SU-DHL-6 (cell line): ENCODE measurements at regions not wholly inside any gene's neighbourhood (a gene's known extent, or its start where the extent isn't known, plus 50 kb on each side); places are given as distances from the start of the nearest gene placed in this dataset.

Experiments used
- H2AFZ ChIP-seq: fragments of 200-600 bp; sonication (generic); 2 replicates; pipeline ENCODE4 v1.6.1; 2014; ENCODE audit warnings: low read depth, mild to moderate bottlenecking, moderate library complexity, mixed read lengths, antibody characterized with exemption, low read length; ENCODE audit not compliant: severe bottlenecking
- H3F3A ChIP-seq: fragments of 200-600 bp; shearing (Covaris generic); 2 replicates; pipeline ENCODE4 v1.6.0; 2016; ENCODE audit warnings: antibody characterized with exemption, mild to moderate bottlenecking; ENCODE audit not compliant: insufficient read depth
- H3K27ac ChIP-seq: fragments of 200-600 bp; sonication (generic); 2 replicates; pipeline ENCODE4 v1.5.1; 2016; ENCODE audit warnings: low read depth, mild to moderate bottlenecking, low read length, moderate library complexity, mixed read lengths
- H3K27me3 ChIP-seq: fragments of 200-600 bp; sonication (generic), shearing (Covaris generic); 2 replicates; pipeline ENCODE4 v1.6.0; 2014; ENCODE audit warnings: mild to moderate bottlenecking, low read length
- H3K36me3 ChIP-seq: fragments of 200-600 bp; sonication (generic); 2 replicates; pipeline ENCODE4 v1.6.1; 2014; ENCODE audit warnings: mild to moderate bottlenecking, low read length, mixed read lengths
- H3K4me2 ChIP-seq: fragments of 300-600, 200-600 bp; shearing (Covaris generic), sonication (generic); 2 replicates; pipeline ENCODE4 v1.6.0; 2014; ENCODE audit warnings: low read length, low read depth, mild to moderate bottlenecking; ENCODE audit not compliant: poor library complexity, severe bottlenecking
- H3K4me3 ChIP-seq: fragments of 200-600 bp; sonication (generic); 2 replicates; pipeline ENCODE4 v1.5.1; 2014; ENCODE audit warnings: antibody characterized with exemption, low read length, mild to moderate bottlenecking, mixed read lengths; ENCODE audit not compliant: insufficient read depth, poor library complexity, severe bottlenecking
- H3K79me2 ChIP-seq: fragments of 200-600 bp; sonication (generic); 2 replicates; pipeline ENCODE4 v1.6.1; 2014; ENCODE audit warnings: mild to moderate bottlenecking, low read length, moderate library complexity; ENCODE audit not compliant: insufficient read depth
- H3K9ac ChIP-seq: fragments of 200-600 bp; sonication (generic); 2 replicates; pipeline ENCODE4 v1.7.0; 2014; ENCODE audit warnings: mild to moderate bottlenecking, low read length
- H3K9me2 ChIP-seq: fragments of 200-600 bp; sonication (generic); replicated peaks from 2 replicates; pipeline ENCODE4 v1.6.1; 2014; ENCODE audit warnings: low read length; ENCODE audit not compliant: insufficient read depth
- H3K9me3 ChIP-seq: fragments of 200-600 bp; sonication (generic); 2 replicates; pipeline ENCODE4 v1.6.1; 2014; ENCODE audit warnings: low read length, mixed read lengths; ENCODE audit not compliant: insufficient read depth
- H4K20me1 ChIP-seq: fragments of 200-600 bp; sonication (generic); 2 replicates; pipeline ENCODE4 v1.6.1; 2014; ENCODE audit warnings: low read depth, mild to moderate bottlenecking, antibody characterized with exemption, low read length, moderate library complexity, mixed read lengths
- CTCF ChIP-seq: fragments of 200-600 bp; sonication (generic); IDR thresholded peaks from one replicate; pipeline ENCODE4 v1.5.1; 2017; ENCODE audit warnings: antibody characterized with exemption, mild to moderate bottlenecking, low read length, moderate library complexity; ENCODE audit not compliant: insufficient read depth, poor library complexity, severe bottlenecking
- EZH2phosphoT487 ChIP-seq: fragments of 200-600 bp; sonication (generic), shearing (Covaris generic); conservative IDR thresholded peaks from 2 replicates; pipeline ENCODE4 v1.6.1; 2018; ENCODE audit warnings: mild to moderate bottlenecking, antibody characterized with exemption, low read length, moderate library complexity, mixed read lengths

- Histone ChIP-seq H3K4me2 (no peak overlapping the region), H3K9me2 (no peaks in the 10 kb centered on the region), H3F3A (no peaks in the 10 kb centered on the region), H3K36me3 (no peaks in the 10 kb centered on the region), H4K20me1 (no peaks in the 10 kb centered on the region), H3K27me3 (no peaks in the 10 kb centered on the region), H3K9ac (no peak overlapping the region), H3K4me3 (no peak overlapping the region), H2AFZ (no peak overlapping the region), H3K27ac (no peak overlapping the region), H3K79me2 (no peaks in the 10 kb centered on the region), H3K9me3 (0 out of 2 replicates have a peak, but pooled peaks cover 5% of the 10 kb centered on the region)
- no peak for TF ChIP-seq EZH2phosphoT487
- no peak for TF ChIP-seq CTCF
Observed at GRCh38 chr13:83286737-83287136, 595.5 kb downstream of the SLITRK1 start.

- Histone ChIP-seq H3K27me3 (no peaks in the 10 kb centered on the region), H3K4me3 (no peak overlapping the region)
Observed at GRCh38 chr13:83281654-83282053, 600.6 kb downstream of the SLITRK1 start.

GRCh38 chr13:83274679-83275078 lies 607.6 kb downstream of the SLITRK1 start:
- Histone ChIP-seq H3K9me3 (no peaks in the 10 kb centered on the region), H2AFZ (no peak overlapping the region), H3K4me3 (no peak overlapping the region), H3K79me2 (no peaks in the 10 kb centered on the region), H3K36me3 (no peaks in the 10 kb centered on the region), H3K4me2 (no peak overlapping the region), H4K20me1 (no peaks in the 10 kb centered on the region), H3K27me3 (no peaks in the 10 kb centered on the region), H3K27ac (no peak overlapping the region), H3F3A (no peaks in the 10 kb centered on the region), H3K9me2 (no peaks in the 10 kb centered on the region), H3K9ac (no peak overlapping the region)
- no peak for TF ChIP-seq CTCF
- TF ChIP-seq EZH2phosphoT487, result no peak

More at GRCh38 chr13:83281654-83282053, 600.6 kb downstream of the SLITRK1 start:
- Histone ChIP-seq H3K79me2 (no peaks in the 10 kb centered on the region), H3K9ac (no peak overlapping the region), H3K4me2 (no peak overlapping the region), H2AFZ (no peak overlapping the region), H3F3A (no peaks in the 10 kb centered on the region), H3K9me3 (0 out of 2 replicates have a peak, but pooled peaks cover 5% of the 10 kb centered on the region), H3K36me3 (no peaks in the 10 kb centered on the region), H3K9me2 (no peaks in the 10 kb centered on the region), H3K27ac (no peak overlapping the region), H4K20me1 (no peaks in the 10 kb centered on the region)
- TF ChIP-seq EZH2phosphoT487 (no peak), CTCF (no peak)
